ENCODE measurements at regions not wholly inside any gene's neighbourhood (a gene's known extent, or its start where the extent isn't known, plus 50 kb on each side); places are given as distances from the start of the nearest gene placed in this dataset.

DNA sequence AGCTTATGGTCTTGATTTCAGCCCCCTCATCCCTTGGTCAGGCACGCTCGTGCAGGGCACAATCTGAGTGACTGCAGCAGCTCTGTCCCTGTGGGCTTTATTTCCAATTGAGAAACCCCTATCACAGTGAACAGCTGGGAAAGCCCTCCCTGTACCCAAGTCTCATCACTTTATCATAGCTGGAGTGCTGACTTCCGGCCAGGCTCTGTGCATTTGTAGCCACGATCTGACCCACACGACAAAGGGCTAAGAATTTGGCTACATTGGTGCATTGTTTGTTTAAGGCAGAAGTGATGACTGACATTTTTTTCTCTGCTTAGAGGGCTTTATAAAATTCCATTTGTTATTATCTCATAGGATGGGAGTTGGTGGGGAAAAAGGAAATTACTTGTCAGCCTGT lies 184.4 kb downstream of the KCNS3 start:
- no peaks in the 10 kb centered on the region for H3F3A ChIP-seq (replicated peaks; ENCODE audit: low read depth)
- H3K4me1 ChIP-seq (ENCODE audit: insufficient read depth), result no peaks in the 10 kb centered on the region
- Mint-ChIP-seq H3K9me3 (no peaks in the 10 kb centered on the region), H3K4me3 (no peak overlapping the region), H3K27ac (peak overlapping the region; percentile 28; the same call in 1 of the 2 replicates), H3K4me1 (peaks cover 9% of the 10 kb centered on the region), H3K27me3 (ENCODE audit: insufficient read depth, low read depth, poor library complexity) (peaks cover 4% of the 10 kb centered on the region), H3K36me3 (ENCODE audit: low read depth) (no peaks in the 10 kb centered on the region)
- no peaks in the 10 kb centered on the region for H4K20me1 ChIP-seq (replicated peaks; ENCODE audit: insufficient read depth)
- TF ChIP-seq, protein P1, sequence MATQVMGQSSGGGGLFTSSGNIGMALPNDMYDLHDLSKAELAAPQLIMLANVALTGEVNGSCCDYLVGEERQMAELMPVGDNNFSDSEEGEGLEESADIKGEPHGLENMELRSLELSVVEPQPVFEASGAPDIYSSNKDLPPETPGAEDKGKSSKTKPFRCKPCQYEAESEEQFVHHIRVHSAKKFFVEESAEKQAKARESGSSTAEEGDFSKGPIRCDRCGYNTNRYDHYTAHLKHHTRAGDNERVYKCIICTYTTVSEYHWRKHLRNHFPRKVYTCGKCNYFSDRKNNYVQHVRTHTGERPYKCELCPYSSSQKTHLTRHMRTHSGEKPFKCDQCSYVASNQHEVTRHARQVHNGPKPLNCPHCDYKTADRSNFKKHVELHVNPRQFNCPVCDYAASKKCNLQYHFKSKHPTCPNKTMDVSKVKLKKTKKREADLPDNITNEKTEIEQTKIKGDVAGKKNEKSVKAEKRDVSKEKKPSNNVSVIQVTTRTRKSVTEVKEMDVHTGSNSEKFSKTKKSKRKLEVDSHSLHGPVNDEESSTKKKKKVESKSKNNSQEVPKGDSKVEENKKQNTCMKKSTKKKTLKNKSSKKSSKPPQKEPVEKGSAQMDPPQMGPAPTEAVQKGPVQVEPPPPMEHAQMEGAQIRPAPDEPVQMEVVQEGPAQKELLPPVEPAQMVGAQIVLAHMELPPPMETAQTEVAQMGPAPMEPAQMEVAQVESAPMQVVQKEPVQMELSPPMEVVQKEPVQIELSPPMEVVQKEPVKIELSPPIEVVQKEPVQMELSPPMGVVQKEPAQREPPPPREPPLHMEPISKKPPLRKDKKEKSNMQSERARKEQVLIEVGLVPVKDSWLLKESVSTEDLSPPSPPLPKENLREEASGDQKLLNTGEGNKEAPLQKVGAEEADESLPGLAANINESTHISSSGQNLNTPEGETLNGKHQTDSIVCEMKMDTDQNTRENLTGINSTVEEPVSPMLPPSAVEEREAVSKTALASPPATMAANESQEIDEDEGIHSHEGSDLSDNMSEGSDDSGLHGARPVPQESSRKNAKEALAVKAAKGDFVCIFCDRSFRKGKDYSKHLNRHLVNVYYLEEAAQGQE (IDR thresholded peaks at IDR 0.05; ENCODE audit: unreplicated experiment), result no peak
- TF ChIP-seq CREB1 (CRISPR knock-in tag; IDR thresholded peaks at IDR 0.05; ENCODE audit: low read depth), result no peak
- TF ChIP-seq JUNB (IDR thresholded peaks at IDR 0.05; ENCODE audit: unreplicated experiment), result no peak
- no peak for TF ChIP-seq ZNF114 (CRISPR knock-in tag; IDR thresholded peaks at IDR 0.05)
- TF ChIP-seq POLR2AphosphoS5 (IDR thresholded peaks at IDR 0.05; ENCODE audit: low read depth), result no peak
- TF ChIP-seq NANOG (IDR thresholded peaks at IDR 0.05; ENCODE audit: borderline replicate concordance), result no peak
- TF ChIP-seq, protein P2, sequence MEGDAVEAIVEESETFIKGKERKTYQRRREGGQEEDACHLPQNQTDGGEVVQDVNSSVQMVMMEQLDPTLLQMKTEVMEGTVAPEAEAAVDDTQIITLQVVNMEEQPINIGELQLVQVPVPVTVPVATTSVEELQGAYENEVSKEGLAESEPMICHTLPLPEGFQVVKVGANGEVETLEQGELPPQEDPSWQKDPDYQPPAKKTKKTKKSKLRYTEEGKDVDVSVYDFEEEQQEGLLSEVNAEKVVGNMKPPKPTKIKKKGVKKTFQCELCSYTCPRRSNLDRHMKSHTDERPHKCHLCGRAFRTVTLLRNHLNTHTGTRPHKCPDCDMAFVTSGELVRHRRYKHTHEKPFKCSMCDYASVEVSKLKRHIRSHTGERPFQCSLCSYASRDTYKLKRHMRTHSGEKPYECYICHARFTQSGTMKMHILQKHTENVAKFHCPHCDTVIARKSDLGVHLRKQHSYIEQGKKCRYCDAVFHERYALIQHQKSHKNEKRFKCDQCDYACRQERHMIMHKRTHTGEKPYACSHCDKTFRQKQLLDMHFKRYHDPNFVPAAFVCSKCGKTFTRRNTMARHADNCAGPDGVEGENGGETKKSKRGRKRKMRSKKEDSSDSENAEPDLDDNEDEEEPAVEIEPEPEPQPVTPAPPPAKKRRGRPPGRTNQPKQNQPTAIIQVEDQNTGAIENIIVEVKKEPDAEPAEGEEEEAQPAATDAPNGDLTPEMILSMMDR (conservative IDR thresholded peaks at IDR 0.05; ENCODE audit: low read depth in 2 of 2), result no peak
- no peak for TF ChIP-seq EZH2 (IDR thresholded peaks at IDR 0.05; ENCODE audit: low read depth, unreplicated experiment)
- TF ChIP-seq, protein P3, sequence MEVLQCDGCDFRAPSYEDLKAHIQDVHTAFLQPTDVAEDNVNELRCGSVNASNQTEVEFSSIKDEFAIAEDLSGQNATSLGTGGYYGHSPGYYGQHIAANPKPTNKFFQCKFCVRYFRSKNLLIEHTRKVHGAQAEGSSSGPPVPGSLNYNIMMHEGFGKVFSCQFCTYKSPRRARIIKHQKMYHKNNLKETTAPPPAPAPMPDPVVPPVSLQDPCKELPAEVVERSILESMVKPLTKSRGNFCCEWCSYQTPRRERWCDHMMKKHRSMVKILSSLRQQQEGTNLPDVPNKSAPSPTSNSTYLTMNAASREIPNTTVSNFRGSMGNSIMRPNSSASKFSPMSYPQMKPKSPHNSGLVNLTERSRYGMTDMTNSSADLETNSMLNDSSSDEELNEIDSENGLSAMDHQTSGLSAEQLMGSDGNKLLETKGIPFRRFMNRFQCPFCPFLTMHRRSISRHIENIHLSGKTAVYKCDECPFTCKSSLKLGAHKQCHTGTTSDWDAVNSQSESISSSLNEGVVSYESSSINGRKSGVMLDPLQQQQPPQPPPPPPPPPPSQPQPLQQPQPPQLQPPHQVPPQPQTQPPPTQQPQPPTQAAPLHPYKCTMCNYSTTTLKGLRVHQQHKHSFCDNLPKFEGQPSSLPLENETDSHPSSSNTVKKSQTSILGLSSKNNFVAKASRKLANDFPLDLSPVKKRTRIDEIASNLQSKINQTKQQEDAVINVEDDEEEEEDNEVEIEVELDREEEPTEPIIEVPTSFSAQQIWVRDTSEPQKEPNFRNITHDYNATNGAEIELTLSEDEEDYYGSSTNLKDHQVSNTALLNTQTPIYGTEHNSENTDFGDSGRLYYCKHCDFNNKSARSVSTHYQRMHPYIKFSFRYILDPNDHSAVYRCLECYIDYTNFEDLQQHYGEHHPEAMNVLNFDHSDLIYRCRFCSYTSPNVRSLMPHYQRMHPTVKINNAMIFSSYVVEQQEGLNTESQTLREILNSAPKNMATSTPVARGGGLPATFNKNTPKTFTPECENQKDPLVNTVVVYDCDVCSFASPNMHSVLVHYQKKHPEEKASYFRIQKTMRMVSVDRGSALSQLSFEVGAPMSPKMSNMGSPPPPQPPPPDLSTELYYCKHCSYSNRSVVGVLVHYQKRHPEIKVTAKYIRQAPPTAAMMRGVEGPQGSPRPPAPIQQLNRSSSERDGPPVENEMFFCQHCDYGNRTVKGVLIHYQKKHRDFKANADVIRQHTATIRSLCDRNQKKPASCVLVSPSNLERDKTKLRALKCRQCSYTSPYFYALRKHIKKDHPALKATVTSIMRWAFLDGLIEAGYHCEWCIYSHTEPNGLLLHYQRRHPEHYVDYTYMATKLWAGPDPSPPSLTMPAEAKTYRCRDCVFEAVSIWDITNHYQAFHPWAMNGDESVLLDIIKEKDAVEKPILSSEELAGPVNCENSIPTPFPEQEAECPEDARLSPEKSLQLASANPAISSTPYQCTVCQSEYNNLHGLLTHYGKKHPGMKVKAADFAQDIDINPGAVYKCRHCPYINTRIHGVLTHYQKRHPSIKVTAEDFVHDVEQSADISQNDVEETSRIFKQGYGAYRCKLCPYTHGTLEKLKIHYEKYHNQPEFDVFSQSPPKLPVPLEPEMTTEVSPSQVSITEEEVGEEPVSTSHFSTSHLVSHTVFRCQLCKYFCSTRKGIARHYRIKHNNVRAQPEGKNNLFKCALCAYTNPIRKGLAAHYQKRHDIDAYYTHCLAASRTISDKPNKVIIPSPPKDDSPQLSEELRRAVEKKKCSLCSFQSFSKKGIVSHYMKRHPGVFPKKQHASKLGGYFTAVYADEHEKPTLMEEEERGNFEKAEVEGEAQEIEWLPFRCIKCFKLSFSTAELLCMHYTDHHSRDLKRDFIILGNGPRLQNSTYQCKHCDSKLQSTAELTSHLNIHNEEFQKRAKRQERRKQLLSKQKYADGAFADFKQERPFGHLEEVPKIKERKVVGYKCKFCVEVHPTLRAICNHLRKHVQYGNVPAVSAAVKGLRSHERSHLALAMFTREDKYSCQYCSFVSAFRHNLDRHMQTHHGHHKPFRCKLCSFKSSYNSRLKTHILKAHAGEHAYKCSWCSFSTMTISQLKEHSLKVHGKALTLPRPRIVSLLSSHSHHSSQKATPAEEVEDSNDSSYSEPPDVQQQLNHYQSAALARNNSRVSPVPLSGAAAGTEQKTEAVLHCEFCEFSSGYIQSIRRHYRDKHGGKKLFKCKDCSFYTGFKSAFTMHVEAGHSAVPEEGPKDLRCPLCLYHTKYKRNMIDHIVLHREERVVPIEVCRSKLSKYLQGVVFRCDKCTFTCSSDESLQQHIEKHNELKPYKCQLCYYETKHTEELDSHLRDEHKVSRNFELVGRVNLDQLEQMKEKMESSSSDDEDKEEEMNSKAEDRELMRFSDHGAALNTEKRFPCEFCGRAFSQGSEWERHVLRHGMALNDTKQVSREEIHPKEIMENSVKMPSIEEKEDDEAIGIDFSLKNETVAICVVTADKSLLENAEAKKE (CRISPR knock-in tag; IDR thresholded peaks at IDR 0.05), result no peak
- H3K9me2 ChIP-seq (ENCODE audit: insufficient read depth), result no peaks in the 10 kb centered on the region; the same call in 1 of the 2 replicates
- H3K4me2 ChIP-seq, result no peak overlapping the region
- no peak overlapping the region for H3K4me3 ChIP-seq
- ATAC-seq, result no peak
- DNase-seq (ENCODE audit: low spot score), result no peak
- no peak overlapping the region for H2AFZ ChIP-seq
- no peaks in the 10 kb centered on the region for H3K79me2 ChIP-seq (replicated peaks; ENCODE audit: insufficient read depth)
- no peaks in the 10 kb centered on the region for H3K27me3 ChIP-seq (ENCODE audit: insufficient read depth)
- no peak overlapping the region for H3K27ac ChIP-seq (ENCODE audit: low read depth)
- no peaks in the 10 kb centered on the region for H3K36me3 ChIP-seq (ENCODE audit: insufficient read depth)
